Activated B cell treated with CpG ODN at 0.5 μM for 24 hours (primary cell): ENCODE measurements at regions not wholly inside any gene's neighbourhood (a gene's known extent, or its start where the extent isn't known, plus 50 kb on each side); places are given as distances from the start of the nearest gene placed in this dataset.

Experiments used
- ATAC-seq: fragments of 200-7000 bp; cut with Tn5 transposase; one replicate; pipeline ENCODE4 v1.10.0; 2021; ENCODE audit warnings: low read depth, mild to moderate bottlenecking, moderate library complexity
- CTCF ChIA-PET: fragments of 350-600 bp; sonication (Branson Sonifier 250); formaldehyde crosslinking; loops from one replicate; lab custom pipeline; 2021; ENCODE audit warnings: antibody characterized with exemption; lab: Charles Lee
- POLR2A ChIA-PET: fragments of 350-600 bp; sonication (Branson Sonifier 250); formaldehyde crosslinking; loops from one replicate; lab custom pipeline; 2021; ENCODE audit warnings: antibody characterized with exemption; lab: Charles Lee
- DNase-seq: peaks from one replicate; pipeline ENCODE4 v3.0.0; 2022
- H3K27ac Mint-ChIP-seq: one replicate; pipeline ENCODE4 v1.8.0; 2020; ENCODE audit warnings: mixed read lengths
- H3K27me3 Mint-ChIP-seq: one replicate; pipeline ENCODE4 v1.8.0; 2021; ENCODE audit warnings: mixed read lengths
- H3K36me3 Mint-ChIP-seq: one replicate; pipeline ENCODE4 v1.8.0; 2021; ENCODE audit warnings: low read depth, mixed read lengths
- H3K4me1 Mint-ChIP-seq: one replicate; pipeline ENCODE4 v1.8.0; 2021; ENCODE audit warnings: mixed read lengths
- H3K4me3 Mint-ChIP-seq: one replicate; pipeline ENCODE4 v1.8.0; 2020; ENCODE audit warnings: mild to moderate bottlenecking, mixed read lengths
- H3K9me3 Mint-ChIP-seq: one replicate; pipeline ENCODE4 v1.8.0; 2020; ENCODE audit warnings: mixed read lengths
- intact Hi-C: fragments of 100-400 bp; cut with micrococcal nuclease; formaldehyde crosslinking; loops from one replicate; pipeline ENCODE4 v1.15.1; 2024
- TF ChIP-seq, protein P1 (sequence below): fragments of 200-600 bp; IDR thresholded peaks from one replicate; pipeline ENCODE4 v1.8.0; 2022; ENCODE audit warnings: antibody characterized with exemption, mild to moderate bottlenecking

DNA sequence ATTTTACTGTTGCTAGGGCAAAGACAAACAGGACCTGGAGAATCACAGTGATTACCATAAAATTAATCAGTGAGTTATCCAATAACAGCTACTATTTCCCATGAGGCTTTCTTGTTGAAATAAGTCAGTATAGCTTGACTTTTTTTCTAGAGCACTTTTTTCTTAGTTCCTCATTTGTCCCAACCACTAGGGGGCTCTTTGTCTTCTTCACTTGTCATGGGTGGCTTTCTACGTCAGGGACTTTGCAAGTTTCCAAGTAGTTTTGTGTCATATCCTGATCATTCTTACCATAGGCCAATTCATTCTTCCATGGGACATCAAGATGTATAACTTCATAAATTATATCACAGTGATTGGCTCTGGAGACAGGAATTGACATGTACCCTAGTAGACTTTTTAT is 1019.6 kb upstream of the PIK3C3 start:
- no peak for DNase-seq
- POLR2A ChIA-PET, result no interaction called here
- intact Hi-C loops, result no loop called here
- Mint-ChIP-seq H3K4me1 (no peaks in the 10 kb centered on the region), H3K36me3 (no peaks in the 10 kb centered on the region), H3K9me3 (no peaks in the 10 kb centered on the region), H3K27me3 (no peaks in the 10 kb centered on the region), H3K4me3 (no peak overlapping the region), H3K27ac (no peak overlapping the region)
- CTCF ChIA-PET, result no interaction called here
- TF ChIP-seq, protein P1, sequence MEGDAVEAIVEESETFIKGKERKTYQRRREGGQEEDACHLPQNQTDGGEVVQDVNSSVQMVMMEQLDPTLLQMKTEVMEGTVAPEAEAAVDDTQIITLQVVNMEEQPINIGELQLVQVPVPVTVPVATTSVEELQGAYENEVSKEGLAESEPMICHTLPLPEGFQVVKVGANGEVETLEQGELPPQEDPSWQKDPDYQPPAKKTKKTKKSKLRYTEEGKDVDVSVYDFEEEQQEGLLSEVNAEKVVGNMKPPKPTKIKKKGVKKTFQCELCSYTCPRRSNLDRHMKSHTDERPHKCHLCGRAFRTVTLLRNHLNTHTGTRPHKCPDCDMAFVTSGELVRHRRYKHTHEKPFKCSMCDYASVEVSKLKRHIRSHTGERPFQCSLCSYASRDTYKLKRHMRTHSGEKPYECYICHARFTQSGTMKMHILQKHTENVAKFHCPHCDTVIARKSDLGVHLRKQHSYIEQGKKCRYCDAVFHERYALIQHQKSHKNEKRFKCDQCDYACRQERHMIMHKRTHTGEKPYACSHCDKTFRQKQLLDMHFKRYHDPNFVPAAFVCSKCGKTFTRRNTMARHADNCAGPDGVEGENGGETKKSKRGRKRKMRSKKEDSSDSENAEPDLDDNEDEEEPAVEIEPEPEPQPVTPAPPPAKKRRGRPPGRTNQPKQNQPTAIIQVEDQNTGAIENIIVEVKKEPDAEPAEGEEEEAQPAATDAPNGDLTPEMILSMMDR, result no peak
- ATAC-seq, result no peak

DNA sequence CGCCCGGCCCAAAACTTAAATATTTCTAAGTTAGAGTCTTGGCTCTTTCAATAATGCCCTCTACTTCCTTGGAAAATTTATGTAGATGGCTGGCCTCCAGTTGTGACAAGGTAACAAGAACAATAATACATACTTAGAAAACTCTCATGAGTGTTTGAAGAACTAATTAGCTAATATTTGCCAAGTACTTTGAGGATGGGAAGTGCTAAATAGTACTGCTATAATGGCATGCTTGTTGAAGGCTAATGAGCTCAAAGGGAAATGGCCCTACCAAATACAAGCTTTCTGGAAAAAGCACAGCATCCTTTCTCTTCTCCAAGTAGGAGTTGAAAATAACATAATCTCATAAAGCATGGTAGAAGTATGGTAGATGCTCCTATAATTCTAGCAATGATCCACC is 1022.2 kb upstream of the PIK3C3 start:
- Mint-ChIP-seq H3K36me3 (no peaks in the 10 kb centered on the region), H3K27ac (no peak overlapping the region), H3K4me1 (no peaks in the 10 kb centered on the region), H3K4me3 (no peak overlapping the region), H3K9me3 (peaks cover 3% of the 10 kb centered on the region), H3K27me3 (no peaks in the 10 kb centered on the region)
- CTCF ChIA-PET, result no interaction called here
- intact Hi-C loops, result no loop called here
- POLR2A ChIA-PET, result no interaction called here
- TF ChIP-seq, protein P1, result no peak
- no peak for ATAC-seq
- no peak for DNase-seq

DNA sequence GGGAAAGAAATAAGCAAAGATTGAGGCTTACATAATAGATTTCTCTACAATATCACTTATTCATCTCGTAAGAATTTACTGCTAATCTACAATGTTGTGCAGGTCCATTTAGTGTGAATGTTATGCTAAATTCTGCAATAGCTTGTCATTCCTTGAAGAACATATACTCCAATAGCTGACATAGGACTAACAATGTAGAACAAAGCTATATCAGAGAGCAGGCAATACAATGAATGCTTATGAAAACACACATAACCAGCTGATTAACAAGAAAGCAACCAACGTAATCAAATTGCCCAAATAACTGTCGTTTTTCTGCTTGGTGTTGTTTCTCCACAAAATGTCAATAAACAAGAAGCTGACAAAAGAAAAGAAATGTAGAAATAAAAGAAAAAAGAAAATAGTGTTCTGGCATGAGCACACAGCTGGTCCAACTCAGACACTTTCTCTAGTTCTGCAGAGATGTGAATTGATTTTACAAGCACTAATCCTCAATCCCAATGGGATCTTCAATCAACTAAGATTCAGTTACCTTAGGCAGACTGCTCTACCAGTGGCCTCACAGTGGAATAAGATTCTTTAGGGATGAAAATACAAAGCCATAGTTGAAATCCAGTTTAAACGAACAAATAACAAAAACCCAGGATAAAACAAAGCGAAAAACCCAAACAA is 1024.7 kb upstream of the PIK3C3 start:
- Mint-ChIP-seq H3K9me3 (peaks cover 3% of the 10 kb centered on the region), H3K4me3 (no peak overlapping the region), H3K27ac (no peak overlapping the region), H3K36me3 (no peaks in the 10 kb centered on the region), H3K4me1 (no peaks in the 10 kb centered on the region), H3K27me3 (no peaks in the 10 kb centered on the region)
- TF ChIP-seq, protein P1, result no peak
- ATAC-seq (no peak), DNase-seq (no peak)
- POLR2A ChIA-PET, result no interaction called here
- CTCF ChIA-PET, result no interaction called here
- intact Hi-C loops, result no loop called here

DNA sequence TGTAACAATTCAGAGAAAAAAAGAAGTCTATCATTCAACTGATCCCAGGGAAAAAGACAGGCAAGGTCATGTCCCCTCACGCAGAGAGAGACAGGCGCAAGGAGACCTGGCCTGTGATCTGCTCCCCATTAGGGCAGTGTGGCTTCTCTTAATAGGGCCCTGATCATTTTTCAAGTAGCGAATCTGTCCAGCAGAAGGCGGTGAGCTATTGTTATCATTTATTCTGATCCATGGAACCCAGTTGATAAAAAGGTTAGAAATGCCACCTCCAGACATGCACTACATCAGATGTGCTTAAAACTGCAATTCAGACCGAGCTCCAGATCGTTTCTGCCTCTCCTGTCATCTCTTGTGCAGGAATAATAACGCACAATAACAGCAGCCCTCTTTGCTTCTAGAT is 1025.6 kb upstream of the PIK3C3 start:
- CTCF ChIA-PET, result no interaction called here
- POLR2A ChIA-PET, result no interaction called here
- intact Hi-C loops, result no loop called here
- DNase-seq (no peak), ATAC-seq (no peak)
- TF ChIP-seq, protein P1, result no peak
- Mint-ChIP-seq H3K4me1 (no peaks in the 10 kb centered on the region), H3K36me3 (no peaks in the 10 kb centered on the region), H3K27ac (no peak overlapping the region), H3K4me3 (no peak overlapping the region), H3K27me3 (no peaks in the 10 kb centered on the region), H3K9me3 (peaks cover 3% of the 10 kb centered on the region)

DNA sequence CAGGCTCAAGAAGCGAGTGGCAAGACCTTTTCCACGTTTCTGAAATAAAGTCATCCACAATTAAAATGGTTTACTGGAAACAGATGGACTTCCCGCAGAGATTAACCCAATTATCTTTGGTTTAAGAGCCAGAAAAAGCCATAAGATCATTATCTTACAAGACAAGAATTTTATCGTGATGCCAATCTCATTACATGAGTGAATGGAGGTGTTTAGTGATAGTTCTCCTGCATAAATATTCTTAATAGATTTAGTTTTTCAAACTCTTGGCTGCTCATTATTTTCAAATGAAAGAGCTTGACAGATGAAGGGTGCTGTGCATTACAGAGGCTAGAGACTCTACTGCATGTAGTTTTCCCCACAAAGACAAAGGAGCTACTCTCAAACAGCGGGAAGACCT is 1028.4 kb upstream of the PIK3C3 start:
- TF ChIP-seq, protein P1, result no peak
- Mint-ChIP-seq H3K27ac (no peak overlapping the region), H3K36me3 (no peaks in the 10 kb centered on the region), H3K9me3 (peaks cover 3% of the 10 kb centered on the region), H3K4me1 (no peaks in the 10 kb centered on the region), H3K4me3 (no peak overlapping the region), H3K27me3 (no peaks in the 10 kb centered on the region)
- ATAC-seq, result no peak
- POLR2A ChIA-PET, result no interaction called here
- no peak for DNase-seq
- intact Hi-C loops, result no loop called here
- CTCF ChIA-PET, result no interaction called here
